NCI-H82 (cell line): ENCODE measurements at regions not wholly inside any gene's neighbourhood (a gene's known extent, or its start where the extent isn't known, plus 50 kb on each side); places are given as distances from the start of the nearest gene placed in this dataset.

Experiments used
- DNase-seq: peaks from one replicate; lab custom pipeline; 2025; lab: John Stamatoyannopoulos, UW

GRCh38 chr1:114314576-114314975 is 160.9 kb upstream of the SYT6 start:
- DNase-seq: no peak

- no peak for DNase-seq
These were observed 160.4 kb upstream of the SYT6 start for GRCh38 chr1:114314098-114314497.

- no peak for DNase-seq
These were observed 157.1 kb upstream of the SYT6 start for GRCh38 chr1:114310695-114311271.

GRCh38 chr1:114302821-114303220 is 149.2 kb upstream of the SYT6 start:
- no peak for DNase-seq

- no peak for DNase-seq
These were observed 145.8 kb upstream of the SYT6 start for GRCh38 chr1:114299331-114299975.

- DNase-seq: no peak
These were observed 144.3 kb upstream of the SYT6 start for GRCh38 chr1:114298008-114298407.

GRCh38 chr1:114296413-114296812 is 142.7 kb upstream of the SYT6 start:
- no peak for DNase-seq

GRCh38 chr1:114295321-114295720 is 141.7 kb upstream of the SYT6 start:
- no peak for DNase-seq

GRCh38 chr1:114292835-114293234 is 139.2 kb upstream of the SYT6 start:
- no peak for DNase-seq

- DNase-seq: no peak
These were observed 138.5 kb upstream of the SYT6 start for GRCh38 chr1:114292194-114292593.

GRCh38 chr1:114290776-114291175 is 137.1 kb upstream of the SYT6 start:
- DNase-seq: no peak

GRCh38 chr1:114290341-114290740 is 136.7 kb upstream of the SYT6 start:
- peak; percentile 45 for DNase-seq

GRCh38 chr1:114289824-114290223 is 136.2 kb upstream of the SYT6 start:
- DNase-seq: peak; percentile 88

- DNase-seq: peak; percentile 53
These were observed 135.6 kb upstream of the SYT6 start for GRCh38 chr1:114289306-114289705.

GRCh38 chr1:114286960-114287359 is 133.3 kb upstream of the SYT6 start:
- peak; percentile 53 for DNase-seq

GRCh38 chr1:114286179-114286578 is 132.5 kb upstream of the SYT6 start:
- DNase-seq: no peak

GRCh38 chr1:114282751-114283403 is 129.2 kb upstream of the SYT6 start:
- peak; percentile 96 for DNase-seq

GRCh38 chr1:114278911-114279310 is 125.2 kb upstream of the SYT6 start:
- no peak for DNase-seq

- no peak for DNase-seq
These were observed 124.8 kb upstream of the SYT6 start for GRCh38 chr1:114278430-114278829.

GRCh38 chr1:114274621-114275317 is 121.1 kb upstream of the SYT6 start:
- DNase-seq: peak; percentile 69

GRCh38 chr1:114272593-114272992 is 118.9 kb upstream of the SYT6 start:
- peak; percentile 25 for DNase-seq

- peak; percentile 86 for DNase-seq
These were observed 117.0 kb upstream of the SYT6 start for GRCh38 chr1:114270718-114271117.

- DNase-seq: peak; percentile 63
These were observed 116.6 kb upstream of the SYT6 start for GRCh38 chr1:114270282-114270681.
